GM12873 (cell line): ENCODE measurements at regions not wholly inside any gene's neighbourhood (a gene's known extent, or its start where the extent isn't known, plus 50 kb on each side); places are given as distances from the start of the nearest gene placed in this dataset.

Source experiments
- CTCF ChIP-seq: IDR thresholded peaks from 2 replicates; pipeline ENCODE4 v1.5.1; 2012; ENCODE audit warnings: low read depth, mild to moderate bottlenecking, moderate library complexity, low read length, control low read depth; ENCODE audit not compliant: insufficient read depth; ENCODE audit errors: missing control alignments

- no peak for TF ChIP-seq CTCF
Observed at GRCh38 chr2:219912491-219912921, 285.1 kb downstream of the SLC4A3 start.

GRCh38 chr2:219914577-219914976, 287.1 kb downstream of the SLC4A3 start:
- no peak for TF ChIP-seq CTCF

DNA sequence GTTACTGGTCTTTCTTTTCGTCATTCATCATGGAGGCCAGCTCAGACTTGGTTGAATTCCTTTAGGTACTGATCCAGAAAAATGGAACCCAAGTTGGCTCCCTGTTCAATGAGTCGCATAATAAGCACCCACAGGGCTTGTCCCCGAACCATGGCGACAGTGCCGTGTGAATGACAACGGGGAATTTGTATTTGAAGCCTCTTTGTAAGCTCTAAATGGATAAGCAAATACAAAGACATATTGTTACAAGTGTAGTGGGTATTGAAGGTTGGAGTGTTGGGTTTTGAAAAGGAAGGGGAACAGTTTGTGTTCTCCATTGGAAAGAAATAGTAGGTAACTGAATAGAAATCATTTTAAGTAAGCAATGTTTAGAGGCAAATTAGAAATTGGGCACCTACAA, 288.9 kb downstream of the SLC4A3 start:
- TF ChIP-seq CTCF: no peak

DNA sequence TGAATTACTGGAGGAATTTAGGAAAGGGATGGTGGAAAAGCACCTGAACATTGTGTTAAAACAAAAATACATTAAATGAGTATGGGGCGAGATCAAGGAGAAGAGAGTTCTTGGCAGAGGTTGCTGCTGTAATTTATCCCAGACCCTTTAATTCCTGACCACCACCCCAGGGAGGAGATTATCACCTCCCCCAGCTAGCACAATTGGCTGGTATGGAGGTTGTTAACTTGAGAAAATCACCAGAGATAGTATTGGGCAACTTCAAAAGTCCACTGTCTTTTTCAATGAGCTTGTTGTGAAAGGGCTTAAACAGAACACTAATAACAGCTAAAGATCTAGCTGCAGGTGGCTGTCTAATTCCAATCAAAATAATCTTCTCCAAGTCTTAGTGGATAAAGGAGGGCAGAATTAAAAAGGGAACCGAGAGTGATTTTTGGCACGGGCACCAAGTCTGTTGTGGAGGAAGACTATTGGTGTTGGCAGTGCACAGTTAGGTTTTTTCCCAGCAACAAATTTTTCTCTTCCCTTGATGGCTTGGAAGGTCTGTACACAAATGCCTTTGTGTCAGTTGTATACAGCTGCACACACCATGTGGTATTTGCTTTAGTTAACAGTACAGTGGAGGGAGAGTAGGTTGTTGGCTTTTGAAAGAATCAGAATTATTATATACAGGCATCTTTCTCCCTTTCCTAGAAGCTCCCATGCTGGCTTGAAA, 289.5 kb downstream of the SLC4A3 start:
- no peak for TF ChIP-seq CTCF

GRCh38 chr2:219918254-219918653, 290.8 kb downstream of the SLC4A3 start:
- TF ChIP-seq CTCF: no peak

DNA sequence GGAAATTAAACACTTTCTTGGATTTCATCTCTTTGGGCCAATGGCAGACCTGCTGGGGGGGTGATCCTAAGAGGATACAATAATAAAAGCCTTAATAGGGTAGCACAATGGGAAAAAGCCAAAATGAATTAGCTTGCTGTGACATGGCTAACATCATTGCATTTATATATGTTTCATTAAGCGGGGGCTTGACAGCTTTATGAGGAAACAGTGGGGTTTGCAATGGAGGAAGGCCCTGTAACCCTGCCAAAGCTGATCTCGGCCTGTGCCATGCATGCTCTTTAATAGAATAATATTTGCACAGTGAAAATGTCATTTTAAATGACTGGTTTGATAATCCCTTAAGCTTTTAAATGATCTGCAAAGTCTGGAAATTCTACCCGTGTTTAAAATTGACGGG, 291.5 kb downstream of the SLC4A3 start:
- TF ChIP-seq CTCF: no peak

GRCh38 chr2:219919506-219919905, 292.1 kb downstream of the SLC4A3 start:
- TF ChIP-seq CTCF: no peak
